ENCODE measurements at regions not wholly inside any gene's neighbourhood (a gene's known extent, or its start where the extent isn't known, plus 50 kb on each side); places are given as distances from the start of the nearest gene placed in this dataset.

GRCh38 chr22:22730655-22731373 lies 86.4 kb downstream of the GGTLC2 start:
- TF ChIP-seq CTCF (IDR thresholded peaks at IDR 0.05) (no peak), EZH2 (IDR thresholded peaks at IDR 0.05; ENCODE audit: borderline replicate concordance, insufficient read depth, low read depth, low read length, poor library complexity, severe bottlenecking) (no peak)
